IMR-90 (cell line): ENCODE measurements at regions not wholly inside any gene's neighbourhood (a gene's known extent, or its start where the extent isn't known, plus 50 kb on each side); places are given as distances from the start of the nearest gene placed in this dataset.

Source experiments
- ATAC-seq: fragments of 200-7000 bp; cut with Tn5 transposase; 2 replicates; pipeline ENCODE4 v1.9.1; 2020; ENCODE audit warnings: low read depth, mild to moderate bottlenecking, moderate library complexity
- BruUV-seq: library from RNA; stranded (reverse); fragments of 400-500 nt; replicated peaks from 2 replicates; lab custom pipeline; 2021; lab: Mats Ljungman, UMichigan
- CTCF ChIA-PET: fragments of 300-600 bp; formaldehyde crosslinking; extraction: SDS; loops from one replicate; lab custom pipeline; 2021; ENCODE audit warnings: antibody characterized with exemption; lab: Yijun Ruan, JAX
- POLR2A ChIA-PET: fragments of 300-600 bp; sonication (Branson Sonifier 250); formaldehyde crosslinking; loops from one replicate; lab custom pipeline; 2022; ENCODE audit warnings: antibody characterized with exemption; ENCODE audit not compliant: unreplicated experiment; lab: Charles Lee
- DNase-seq: peaks from one replicate; pipeline ENCODE4 v3.0.0; 2013
- H2AFZ ChIP-seq: replicated peaks from 2 replicates; pipeline ENCODE3; 2013; ENCODE audit warnings: low read length, mild to moderate bottlenecking; ENCODE audit not compliant: poor library complexity
- H2AK5ac ChIP-seq: 2 replicates; pipeline ENCODE4 v1.6.1; 2013; ENCODE audit warnings: low read depth, low read length, inconsistent platforms
- H2AK9ac ChIP-seq: replicated peaks from 2 replicates; pipeline ENCODE3; 2013; ENCODE audit warnings: mild to moderate bottlenecking, low read depth, low read length, moderate library complexity; ENCODE audit not compliant: poor library complexity
- H2BK120ac ChIP-seq: 2 replicates; pipeline ENCODE4 v1.6.1; 2013; ENCODE audit warnings: low read depth, low read length, inconsistent platforms
- H2BK15ac ChIP-seq: 3 replicates; pipeline ENCODE4 v1.6.1; 2013; ENCODE audit warnings: low read depth, low read length, inconsistent platforms
- H2BK20ac ChIP-seq: 2 replicates; pipeline ENCODE4 v1.6.1; 2013; ENCODE audit warnings: low read depth, mild to moderate bottlenecking, inconsistent platforms, low read length, moderate library complexity
- H2BK5ac ChIP-seq: 2 replicates; pipeline ENCODE4 v1.6.1; 2013; ENCODE audit warnings: mild to moderate bottlenecking, low read depth, low read length, inconsistent platforms; ENCODE audit not compliant: poor library complexity, severe bottlenecking
- H3K14ac ChIP-seq: replicated peaks from 2 replicates; pipeline ENCODE4 v1.6.1; 2013; ENCODE audit warnings: low read depth, low read length, inconsistent platforms
- H3K18ac ChIP-seq: 2 replicates; pipeline ENCODE4 v1.6.1; 2013; ENCODE audit warnings: low read depth, low read length, control low read depth
- H3K23ac ChIP-seq: 2 replicates; pipeline ENCODE4 v1.6.1; 2013; ENCODE audit warnings: low read depth, low read length, inconsistent platforms
- H3K27ac ChIP-seq: 2 replicates; pipeline ENCODE4 v1.5.1; 2013; ENCODE audit warnings: mild to moderate bottlenecking, control low read depth, low read length; ENCODE audit not compliant: insufficient read depth
- H3K27me3 ChIP-seq: 2 replicates; pipeline ENCODE4 v1.6.1; 2013; ENCODE audit warnings: low read length; ENCODE audit not compliant: control insufficient read depth, insufficient read depth
- H3K36me3 ChIP-seq: 2 replicates; pipeline ENCODE4 v1.6.1; 2013; ENCODE audit warnings: low read length, mixed read lengths; ENCODE audit not compliant: control insufficient read depth, insufficient read depth
- H3K4ac ChIP-seq: 2 replicates; pipeline ENCODE4 v1.6.1; 2013; ENCODE audit warnings: low read depth, low read length, inconsistent platforms
- H3K4me1 ChIP-seq: 2 replicates; pipeline ENCODE4 v1.6.1; 2013; ENCODE audit warnings: low read length, mixed read lengths; ENCODE audit not compliant: control insufficient read depth, insufficient read depth
- H3K4me2 ChIP-seq: 2 replicates; pipeline ENCODE4 v1.6.1; 2013; ENCODE audit warnings: low read depth, mild to moderate bottlenecking, control low read depth, low read length, moderate library complexity
- H3K4me3 ChIP-seq: 2 replicates; pipeline ENCODE4 v1.5.1; 2013; ENCODE audit warnings: low read depth, mild to moderate bottlenecking, control low read depth, low read length, moderate library complexity; ENCODE audit not compliant: insufficient read depth
- H3K56ac ChIP-seq: 2 replicates; pipeline ENCODE4 v1.6.1; 2013; ENCODE audit warnings: low read length, inconsistent platforms; ENCODE audit not compliant: insufficient read depth; ENCODE audit errors: extremely low read depth
- H3K79me1 ChIP-seq, 2 experiments: 2 replicates each; pipeline ENCODE4 v1.6.1; 2013; ENCODE audit warnings: low read length in 2 of 2, inconsistent platforms in 1 of 2, low read depth in 1 of 2
- H3K9ac ChIP-seq: 2 replicates; pipeline ENCODE4 v1.6.1; 2013; ENCODE audit warnings: low read depth, low read length, control low read depth
- H3K9me1 ChIP-seq: 2 replicates; pipeline ENCODE4 v1.6.1; 2013; ENCODE audit warnings: low read length, inconsistent platforms; ENCODE audit not compliant: insufficient read depth
- H3K9me3 ChIP-seq: 2 replicates; pipeline ENCODE4 v1.6.1; 2013; ENCODE audit warnings: low read length; ENCODE audit not compliant: control insufficient read depth, insufficient read depth
- H4K20me1 ChIP-seq: 2 replicates; pipeline ENCODE4 v1.6.1; 2013; ENCODE audit warnings: low read length, inconsistent platforms; ENCODE audit not compliant: insufficient read depth
- H4K5ac ChIP-seq: 2 replicates; pipeline ENCODE4 v1.6.1; 2013; ENCODE audit warnings: mild to moderate bottlenecking, low read depth, low read length, control low read depth
- H4K8ac ChIP-seq, 2 experiments: 2 replicates each; pipeline ENCODE4 v1.6.1; 2013; ENCODE audit warnings: low read depth in 2 of 2, low read length in 2 of 2, control low read depth in 1 of 2, inconsistent platforms in 1 of 2
- H4K91ac ChIP-seq: 2 replicates; pipeline ENCODE4 v1.6.1; 2013; ENCODE audit warnings: low read depth, low read length, inconsistent platforms; ENCODE audit not compliant: insufficient read depth
- CEBPB ChIP-seq: IDR thresholded peaks from 2 replicates; pipeline ENCODE4 v1.6.1; 2012; ENCODE audit warnings: low read depth, low read length, improper control_type of control experiment
- FOS ChIP-seq: fragments of 150-350 bp; IDR thresholded peaks from 2 replicates; pipeline ENCODE4 v1.6.1; 2016; ENCODE audit warnings: low read depth, low read length
- NFE2L2 ChIP-seq: fragments of 150-350 bp; IDR thresholded peaks from 2 replicates; pipeline ENCODE4 v1.6.1; 2016; ENCODE audit warnings: low read depth, mild to moderate bottlenecking, low read length
- RAD21 ChIP-seq: IDR thresholded peaks from 2 replicates; pipeline ENCODE4 v1.6.1; 2012; ENCODE audit warnings: low read length, improper control_type of control experiment
- WGBS, 2 experiments: methylation state at CpG; one replicate each; pipeline versions ENCODE4 v1.1.5 to v1.1.7; 2013; ENCODE audit warnings: missing lambda C conversion rate in 2 of 2; ENCODE audit not compliant: insufficient read length in 1 of 2; ENCODE audit errors: extremely low coverage in 2 of 2; 5-methylcytosine and 5-hydroxymethylcytosine counted together
- dilution Hi-C: fragments of 300-500 bp; cut with HindIII; formaldehyde crosslinking; loops from one replicate; pipeline ENCODE4 v1.14.3; 2018; ENCODE audit warnings: low sequenced_read_pairs; ENCODE audit not compliant: unreplicated experiment
- in situ Hi-C: fragments of 300-500 bp; cut with MboI; formaldehyde crosslinking; loops from 3 replicates; pipeline ENCODE4 v1.14.3; 2019; ENCODE audit warnings: low sequenced_read_pairs, inconsistent platforms, mixed read lengths
- intact Hi-C: fragments of 100-400 bp; cut with micrococcal nuclease; formaldehyde crosslinking; loops from 2 replicates; pipeline ENCODE4 v1.10.0; 2022
- TF ChIP-seq, protein P1 (sequence below): fragments of 150-350 bp; IDR thresholded peaks from 2 replicates; pipeline ENCODE4 v1.6.1; 2017; ENCODE audit warnings: mild to moderate bottlenecking, antibody characterized with exemption, low read length, low read depth

DNA sequence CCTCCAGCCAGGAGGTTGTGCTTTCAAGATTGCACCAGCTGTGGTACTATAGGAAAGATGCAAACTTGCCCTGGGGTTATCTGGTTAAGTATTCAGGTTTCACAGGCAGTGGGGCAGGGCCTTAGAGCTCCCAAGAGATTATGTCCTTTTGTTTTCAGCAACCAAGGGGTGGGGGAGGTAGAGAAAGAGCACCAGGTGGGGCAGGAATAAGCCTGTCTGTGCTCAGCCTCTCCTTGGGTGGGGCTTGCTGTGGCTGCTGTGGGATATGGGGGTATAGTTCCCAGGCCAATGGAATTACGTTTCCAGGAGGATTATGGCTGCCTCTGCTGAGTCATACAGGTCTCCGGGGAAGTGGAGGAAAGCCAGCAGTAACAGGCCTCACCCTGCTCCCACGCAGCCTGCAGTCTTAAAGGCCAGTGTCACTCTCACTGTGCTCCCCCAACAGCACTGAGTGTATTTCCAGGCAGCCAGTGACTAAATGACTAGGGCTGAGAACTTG, 508.6 kb downstream of the RWDD3 start:
- no peak overlapping the region for H2BK5ac ChIP-seq
- H3K27me3 ChIP-seq = no peaks in the 10 kb centered on the region
- intact Hi-C loops = no loop called here
- no peak overlapping the region for H2BK15ac ChIP-seq
- H3K23ac ChIP-seq = no peak overlapping the region
- POLR2A ChIA-PET = no interaction called here
- no peaks in the 10 kb centered on the region for H3K79me1 ChIP-seq
- ATAC-seq (peak; percentile 35; the same call in 1 of the 2 replicates), DNase-seq (peak; percentile 66)
- in situ Hi-C loops = no loop called here
- no peak overlapping the region for H4K5ac ChIP-seq
- no peaks in the 10 kb centered on the region for H3K9me1 ChIP-seq
- no peak overlapping the region for H3K27ac ChIP-seq
- no peaks in the 10 kb centered on the region for H3K9me3 ChIP-seq
- WGBS, 2 experiments = no CpG with 5 or more reads among the region's 3 CpGs
- H3K14ac ChIP-seq = no peak overlapping the region
- no peak overlapping the region for H2BK20ac ChIP-seq
- no peak overlapping the region for H3K4me2 ChIP-seq
- H3K36me3 ChIP-seq = no peaks in the 10 kb centered on the region
- no peak overlapping the region for H2AK9ac ChIP-seq
- no peak overlapping the region for H3K4me3 ChIP-seq
- no peak overlapping the region for H3K56ac ChIP-seq
- H4K20me1 ChIP-seq = no peaks in the 10 kb centered on the region
- CTCF ChIA-PET = no interaction called here
- H2BK120ac ChIP-seq = no peak overlapping the region
- H3K9ac ChIP-seq = no peak overlapping the region
- TF ChIP-seq NFE2L2 = no peak
- TF ChIP-seq, protein P1, sequence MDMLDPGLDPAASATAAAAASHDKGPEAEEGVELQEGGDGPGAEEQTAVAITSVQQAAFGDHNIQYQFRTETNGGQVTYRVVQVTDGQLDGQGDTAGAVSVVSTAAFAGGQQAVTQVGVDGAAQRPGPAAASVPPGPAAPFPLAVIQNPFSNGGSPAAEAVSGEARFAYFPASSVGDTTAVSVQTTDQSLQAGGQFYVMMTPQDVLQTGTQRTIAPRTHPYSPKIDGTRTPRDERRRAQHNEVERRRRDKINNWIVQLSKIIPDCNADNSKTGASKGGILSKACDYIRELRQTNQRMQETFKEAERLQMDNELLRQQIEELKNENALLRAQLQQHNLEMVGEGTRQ = no peak
- TF ChIP-seq CEBPB = no peak
- TF ChIP-seq FOS = no peak
- no peak for TF ChIP-seq RAD21
- H4K8ac ChIP-seq = no peak overlapping the region
- H3K18ac ChIP-seq = no peak overlapping the region
- BruUV-seq = no TSS peak
- dilution Hi-C loops = no loop called here
- H3K4ac ChIP-seq = no peak overlapping the region
- no peak overlapping the region for H4K91ac ChIP-seq
- no peak overlapping the region for H2AFZ ChIP-seq
- H2AK5ac ChIP-seq = no peak overlapping the region
- H3K4me1 ChIP-seq = no peaks in the 10 kb centered on the region
